Activated T-helper 1 cell treated with anti-CD3 and anti-CD28 coated beads, Interleukin-12 subunit alpha, Interleukin-12 subunit beta, Interleukin-2, Interleukin-4 antibody, amounts not matched to agents 30 ng/mL and 10 ng/mL and 1 ng/mL, durations not matched to agents 14 hours and 24 hours and 36 hours (primary cell): ENCODE measurements at regions not wholly inside any gene's neighbourhood (a gene's known extent, or its start where the extent isn't known, plus 50 kb on each side); places are given as distances from the start of the nearest gene placed in this dataset.

Experiments
- DNase-seq: peaks from one replicate; pipeline ENCODE4 v3.0.0; 2021; ENCODE audit warnings: low spot score
- H3K27ac Mint-ChIP-seq: one replicate; pipeline ENCODE4 v1.8.0; 2021; ENCODE audit warnings: mild to moderate bottlenecking, mixed read lengths
- H3K27me3 Mint-ChIP-seq: one replicate; pipeline ENCODE4 v1.8.0; 2022; ENCODE audit warnings: mild to moderate bottlenecking, moderate library complexity, mixed read lengths; ENCODE audit not compliant: insufficient read depth
- H3K36me3 Mint-ChIP-seq: one replicate; pipeline ENCODE4 v1.8.0; 2021; ENCODE audit warnings: low read depth, mixed read lengths
- H3K4me1 Mint-ChIP-seq: one replicate; pipeline ENCODE4 v1.8.0; 2021; ENCODE audit warnings: low read depth, mixed read lengths
- H3K4me3 Mint-ChIP-seq: one replicate; pipeline ENCODE4 v1.8.0; 2021; ENCODE audit warnings: mild to moderate bottlenecking, moderate library complexity, mixed read lengths
- H3K9me3 Mint-ChIP-seq: one replicate; pipeline ENCODE4 v1.8.0; 2021; ENCODE audit warnings: mixed read lengths
- intact Hi-C: fragments of 100-400 bp; cut with micrococcal nuclease; formaldehyde crosslinking; loops from one replicate; pipeline ENCODE4 v1.15.1; 2024

DNA sequence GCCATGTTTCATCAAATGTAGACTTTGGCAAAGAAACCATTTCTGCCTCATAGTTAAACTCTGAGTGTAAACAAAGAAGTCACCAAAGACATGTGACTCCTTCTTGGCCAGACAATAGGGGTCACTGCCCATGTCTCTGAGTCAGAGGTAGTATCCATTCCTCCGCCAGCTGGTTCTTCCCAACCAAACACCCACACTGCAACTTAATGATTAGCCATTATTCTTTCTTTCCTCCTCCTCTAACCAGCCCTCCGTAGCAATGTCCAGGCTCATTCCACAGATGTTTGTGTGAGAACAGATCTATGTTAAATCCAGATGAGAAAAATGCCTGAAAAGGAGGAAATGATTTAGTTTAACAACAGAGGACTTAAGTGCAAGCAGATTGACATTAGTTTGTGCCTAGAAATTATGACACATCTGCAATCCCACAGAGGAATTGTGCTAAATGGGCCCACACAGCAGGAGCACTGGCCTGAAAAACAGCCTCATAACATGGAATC, 127.9 kb upstream of the SH3BP4 start:
- DNase-seq, result no peak
- H3K4me1 Mint-ChIP-seq, result no peaks in the 10 kb centered on the region
- peaks cover 3% of the 10 kb centered on the region for H3K27me3 Mint-ChIP-seq
- H3K9me3 Mint-ChIP-seq, result no peaks in the 10 kb centered on the region
- H3K36me3 Mint-ChIP-seq, result no peaks in the 10 kb centered on the region
- no peak overlapping the region for H3K4me3 Mint-ChIP-seq
- intact Hi-C loops, result no loop called here
- no peak overlapping the region for H3K27ac Mint-ChIP-seq

DNA sequence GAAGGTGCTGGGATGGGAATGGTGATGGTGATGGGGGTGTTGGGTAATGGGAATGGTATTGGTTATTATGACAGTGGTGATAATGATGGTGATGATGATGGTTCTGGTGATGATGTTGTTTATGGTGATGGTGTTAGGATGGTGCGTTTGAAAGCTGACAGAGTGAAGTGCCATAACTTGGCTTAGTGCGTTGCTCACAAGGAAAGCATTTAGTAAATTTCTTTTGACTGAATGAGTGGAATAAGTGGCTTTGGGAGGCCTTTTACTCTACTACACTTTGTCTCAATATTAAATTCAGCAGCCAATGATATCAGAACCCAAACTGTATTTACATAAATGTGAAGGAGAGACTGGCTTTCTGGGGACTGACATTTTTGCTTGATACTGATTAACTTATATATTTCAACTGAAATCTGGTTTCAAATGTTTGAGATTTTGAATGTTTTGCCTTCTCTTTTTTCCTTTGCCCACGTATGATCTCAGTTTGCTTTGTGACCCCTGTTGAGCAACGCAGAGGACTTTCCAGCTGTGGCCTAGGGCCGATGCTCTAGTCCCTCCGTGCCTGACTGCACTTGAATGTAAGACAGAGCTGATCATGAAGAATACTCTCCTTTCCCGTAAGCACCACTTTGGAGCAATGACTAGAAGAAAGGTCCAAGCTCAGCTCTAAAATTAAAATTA, 128.5 kb upstream of the SH3BP4 start:
- no peak overlapping the region for H3K4me3 Mint-ChIP-seq
- no peaks in the 10 kb centered on the region for H3K36me3 Mint-ChIP-seq
- H3K4me1 Mint-ChIP-seq, result no peaks in the 10 kb centered on the region
- DNase-seq, result no peak
- peaks cover 3% of the 10 kb centered on the region for H3K27me3 Mint-ChIP-seq
- H3K27ac Mint-ChIP-seq, result no peak overlapping the region
- intact Hi-C loops, result no loop called here
- H3K9me3 Mint-ChIP-seq, result no peaks in the 10 kb centered on the region

DNA sequence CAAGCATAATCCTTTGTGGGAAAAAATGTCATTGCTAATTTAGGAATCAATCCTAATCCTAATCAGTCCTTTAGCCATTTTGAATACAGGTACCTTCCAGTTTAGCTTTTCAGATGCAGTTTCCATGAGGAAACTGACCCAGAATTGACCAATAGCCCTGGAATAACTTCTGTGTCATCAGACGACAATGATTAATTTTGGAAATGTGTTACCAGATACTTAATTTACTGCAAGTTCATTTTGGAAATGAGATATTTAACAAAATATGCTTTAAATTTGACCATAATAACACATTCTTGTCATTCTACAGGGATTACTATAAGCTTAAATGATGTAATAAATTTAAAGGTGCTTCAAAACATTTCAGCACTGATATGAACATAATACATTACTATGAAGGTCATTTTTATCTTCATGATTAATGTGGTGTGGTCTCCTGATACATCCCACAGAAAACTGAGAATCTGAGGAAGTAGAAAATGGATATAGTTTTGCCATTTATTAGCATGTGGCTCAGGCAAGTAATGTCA, 129.8 kb upstream of the SH3BP4 start:
- intact Hi-C loops, result no loop called here
- Mint-ChIP-seq H3K4me3 (no peak overlapping the region), H3K9me3 (no peaks in the 10 kb centered on the region), H3K36me3 (no peaks in the 10 kb centered on the region), H3K27ac (no peak overlapping the region), H3K4me1 (no peaks in the 10 kb centered on the region), H3K27me3 (peaks cover 3% of the 10 kb centered on the region)
- no peak for DNase-seq

DNA sequence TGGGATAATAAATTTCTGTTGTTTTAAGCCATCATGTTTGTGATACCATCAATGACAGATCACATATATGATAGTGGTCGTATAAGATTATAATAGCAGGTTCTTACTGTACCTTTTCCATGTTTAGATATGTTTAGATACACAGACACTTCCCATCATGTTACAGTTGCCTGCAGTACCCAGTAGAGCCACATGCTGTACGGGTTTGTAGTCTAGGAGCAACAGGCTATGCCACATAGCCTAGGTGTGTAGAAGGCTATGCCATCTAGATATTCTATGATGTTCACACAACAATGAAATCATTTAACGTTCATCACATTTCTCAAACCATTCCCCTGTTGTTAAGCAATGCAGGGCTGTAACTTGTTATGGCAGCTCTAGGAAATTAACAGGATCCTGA, 132.9 kb upstream of the SH3BP4 start:
- no peak overlapping the region for H3K4me3 Mint-ChIP-seq
- H3K4me1 Mint-ChIP-seq, result no peaks in the 10 kb centered on the region
- H3K27ac Mint-ChIP-seq, result no peak overlapping the region
- intact Hi-C loops, result no loop called here
- no peaks in the 10 kb centered on the region for H3K9me3 Mint-ChIP-seq
- peaks cover 3% of the 10 kb centered on the region for H3K27me3 Mint-ChIP-seq
- H3K36me3 Mint-ChIP-seq, result no peaks in the 10 kb centered on the region
- no peak for DNase-seq

DNA sequence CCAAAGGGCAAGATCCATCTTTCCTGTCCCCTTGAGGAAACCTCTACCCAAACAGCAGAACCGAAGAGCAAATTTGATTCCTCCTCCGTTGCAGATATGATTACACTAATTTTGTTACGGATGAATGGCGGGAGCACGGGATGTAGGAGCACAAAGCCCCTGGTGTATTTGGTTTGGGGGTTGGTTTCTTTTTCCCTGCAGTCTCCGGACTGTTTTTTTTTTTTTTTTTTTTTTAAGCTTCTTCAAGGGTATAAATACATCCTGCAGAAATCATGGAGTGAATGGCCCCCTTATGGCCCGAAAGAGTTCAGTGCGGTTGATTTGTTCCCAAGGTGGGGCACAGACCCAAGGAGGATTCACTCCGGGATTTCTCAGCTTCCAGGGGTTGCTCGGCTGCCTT, 135.3 kb upstream of the SH3BP4 start:
- intact Hi-C loops, result no loop called here
- Mint-ChIP-seq H3K4me1 (no peaks in the 10 kb centered on the region), H3K36me3 (no peaks in the 10 kb centered on the region), H3K9me3 (no peaks in the 10 kb centered on the region), H3K27ac (no peak overlapping the region), H3K27me3 (peaks cover 4% of the 10 kb centered on the region), H3K4me3 (no peak overlapping the region)
- no peak for DNase-seq

DNA sequence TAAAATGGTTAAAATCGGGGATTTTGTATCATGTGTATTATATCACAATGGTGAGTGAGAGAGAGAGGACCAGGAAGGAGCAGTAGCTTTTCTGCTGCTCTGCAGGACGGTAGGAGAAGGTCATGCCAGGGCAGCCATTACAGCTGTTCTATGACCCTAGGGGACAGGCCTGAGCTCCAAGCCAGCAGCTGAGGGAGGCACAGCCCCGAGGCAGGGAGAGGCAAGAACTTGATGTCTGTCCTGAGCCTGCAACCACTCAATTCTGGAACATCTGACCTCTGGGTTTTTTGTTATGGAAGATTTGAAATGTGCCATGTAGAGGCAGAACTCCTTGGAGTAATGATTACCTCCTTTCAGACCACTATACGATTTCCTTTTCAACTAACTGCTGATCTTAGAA, 135.8 kb upstream of the SH3BP4 start:
- Mint-ChIP-seq H3K27me3 (peaks cover 3% of the 10 kb centered on the region), H3K9me3 (no peaks in the 10 kb centered on the region), H3K27ac (no peak overlapping the region), H3K4me1 (no peaks in the 10 kb centered on the region), H3K4me3 (no peak overlapping the region), H3K36me3 (no peaks in the 10 kb centered on the region)
- no peak for DNase-seq
- intact Hi-C loops, result no loop called here

DNA sequence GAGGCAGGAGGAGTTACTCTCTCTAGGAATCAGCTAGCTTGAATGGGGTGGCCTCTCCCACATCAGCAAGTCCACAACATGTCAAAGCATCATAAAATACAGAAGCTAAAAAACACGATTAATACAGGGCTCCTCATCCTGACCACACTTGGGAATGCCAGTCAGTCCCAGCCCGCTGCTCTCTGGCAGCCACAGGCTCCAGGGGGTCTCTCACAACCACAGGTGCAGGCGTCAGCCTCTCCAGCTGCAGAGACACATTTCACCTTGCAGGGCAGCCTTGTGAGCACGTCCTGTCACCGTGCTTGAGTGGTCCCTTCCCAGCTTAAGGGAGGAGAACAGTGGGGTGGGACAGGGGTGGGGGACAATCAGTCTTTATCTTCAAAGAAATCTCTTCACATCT, 137.4 kb upstream of the SH3BP4 start:
- Mint-ChIP-seq H3K36me3 (no peaks in the 10 kb centered on the region), H3K4me3 (no peak overlapping the region), H3K4me1 (no peaks in the 10 kb centered on the region), H3K27me3 (peaks cover 1% of the 10 kb centered on the region), H3K9me3 (no peaks in the 10 kb centered on the region), H3K27ac (no peak overlapping the region)
- DNase-seq, result no peak
- intact Hi-C loops, result no loop called here

DNA sequence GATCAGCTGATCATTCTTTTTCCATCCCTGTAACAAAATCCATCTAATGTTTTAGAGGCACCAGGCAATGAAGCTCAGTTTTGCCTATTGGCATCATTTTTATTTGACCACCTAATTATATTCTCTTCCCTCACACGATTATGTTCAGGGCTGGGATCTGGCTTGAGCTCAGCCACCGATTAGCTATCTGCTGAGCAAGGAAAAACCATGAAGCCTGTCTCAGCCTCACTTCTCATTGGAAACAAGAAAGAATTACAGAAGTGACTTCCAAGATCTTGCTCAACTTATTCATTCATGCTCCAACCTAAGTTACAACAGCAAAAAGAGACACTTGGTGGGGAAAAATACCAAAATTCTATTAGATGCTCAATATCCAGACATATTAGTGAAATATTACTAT, 139.0 kb upstream of the SH3BP4 start:
- Mint-ChIP-seq H3K4me1 (no peaks in the 10 kb centered on the region), H3K27ac (no peak overlapping the region), H3K36me3 (no peaks in the 10 kb centered on the region), H3K9me3 (no peaks in the 10 kb centered on the region), H3K27me3 (peaks cover 1% of the 10 kb centered on the region), H3K4me3 (no peak overlapping the region)
- intact Hi-C loops, result no loop called here
- no peak for DNase-seq

DNA sequence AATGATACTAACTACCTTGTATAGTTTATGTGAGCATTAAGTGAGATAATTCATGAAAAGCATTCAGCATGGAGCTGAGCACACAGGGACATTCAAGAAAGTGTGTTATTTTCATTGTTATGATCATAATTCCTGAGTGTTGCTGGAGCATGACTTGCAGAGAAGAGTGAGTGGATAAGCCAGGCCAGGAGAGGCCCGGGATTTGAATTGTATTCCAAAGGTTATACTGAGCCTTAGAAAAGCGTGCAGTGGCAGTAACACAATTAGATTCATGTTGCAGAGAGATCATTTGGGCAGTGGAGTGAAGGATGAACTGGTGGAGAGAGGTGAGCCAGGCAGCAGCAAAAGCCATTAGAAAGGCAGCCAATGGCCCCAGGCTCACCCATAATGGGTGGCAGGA, 142.9 kb upstream of the SH3BP4 start:
- Mint-ChIP-seq H3K36me3 (no peaks in the 10 kb centered on the region), H3K27me3 (peaks cover 3% of the 10 kb centered on the region), H3K4me1 (no peaks in the 10 kb centered on the region), H3K9me3 (no peaks in the 10 kb centered on the region), H3K27ac (no peak overlapping the region), H3K4me3 (no peak overlapping the region)
- intact Hi-C loops, result no loop called here
- DNase-seq, result no peak

DNA sequence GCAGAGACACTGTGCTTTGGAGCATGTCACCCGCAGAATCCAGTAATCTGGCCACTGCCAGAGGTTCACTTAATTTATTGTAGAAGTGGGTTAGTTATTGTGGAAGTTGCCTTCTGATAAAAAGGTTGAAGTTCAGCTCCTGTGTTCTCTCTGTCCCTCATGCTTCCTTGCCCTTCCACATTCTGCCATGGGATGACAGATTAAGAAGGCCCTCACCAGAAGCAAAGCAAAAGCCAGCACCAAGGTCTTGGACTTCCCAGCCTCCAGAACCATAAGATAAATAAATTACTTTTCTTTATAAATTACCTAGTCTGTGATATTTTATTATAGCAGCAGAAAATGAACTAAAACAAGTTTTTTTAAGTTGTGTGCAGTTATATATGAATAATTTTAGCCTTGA, 145.0 kb upstream of the SH3BP4 start:
- no peak overlapping the region for H3K27ac Mint-ChIP-seq
- no peak overlapping the region for H3K4me3 Mint-ChIP-seq
- peaks cover 2% of the 10 kb centered on the region for H3K27me3 Mint-ChIP-seq

DNA sequence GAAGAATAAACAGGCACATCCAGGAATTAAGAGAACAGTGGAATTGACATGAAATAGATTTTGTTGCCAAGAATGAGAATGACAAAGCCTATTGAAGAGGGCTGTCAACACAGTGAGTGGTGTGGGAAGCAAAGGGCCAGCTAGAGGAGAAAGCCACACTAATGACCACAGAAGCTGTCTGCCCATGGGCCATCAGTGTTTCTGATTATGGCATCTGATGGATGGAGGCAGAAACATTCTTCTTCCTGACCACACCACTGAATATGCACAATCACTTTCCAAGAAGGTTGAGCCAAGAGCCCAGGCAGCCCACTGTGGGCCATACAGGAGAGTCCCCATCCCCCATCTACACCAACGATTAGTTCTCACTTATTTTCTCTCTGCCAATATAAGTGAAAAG, 146.0 kb upstream of the SH3BP4 start:
- Mint-ChIP-seq H3K27me3 (peaks cover 2% of the 10 kb centered on the region), H3K27ac (no peak overlapping the region), H3K4me3 (no peak overlapping the region), H3K4me1 (no peaks in the 10 kb centered on the region), H3K36me3 (no peaks in the 10 kb centered on the region), H3K9me3 (no peaks in the 10 kb centered on the region)
- DNase-seq, result no peak
- intact Hi-C loops, result no loop called here

More for the DNA sequence above, 145.0 kb upstream of the SH3BP4 start:
- DNase-seq, result no peak
- Mint-ChIP-seq H3K9me3 (no peaks in the 10 kb centered on the region), H3K36me3 (no peaks in the 10 kb centered on the region), H3K4me1 (no peaks in the 10 kb centered on the region)
- intact Hi-C loops, result no loop called here

DNA sequence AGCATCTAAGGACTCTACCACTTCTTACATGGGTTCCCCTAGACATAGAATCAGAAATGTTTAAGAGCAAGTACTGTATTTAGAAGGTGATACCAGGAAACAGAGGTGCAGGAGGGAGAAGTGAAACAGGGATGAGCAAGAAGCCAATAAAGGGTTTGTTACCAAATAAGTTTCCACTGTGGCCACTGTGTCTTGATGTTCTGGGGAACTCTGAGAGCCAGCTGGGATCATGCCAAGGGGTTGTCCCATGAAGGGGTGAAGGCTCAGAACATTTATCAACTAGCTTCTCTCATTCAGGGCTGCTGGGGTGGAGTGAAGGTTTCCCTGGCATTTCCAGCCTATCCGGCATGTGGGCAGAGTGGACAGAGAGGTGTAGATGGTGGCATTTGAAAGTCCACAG, 147.1 kb upstream of the SH3BP4 start:
- H3K27ac Mint-ChIP-seq, result no peak overlapping the region
- no peaks in the 10 kb centered on the region for H3K9me3 Mint-ChIP-seq
- no peak for DNase-seq
- H3K4me3 Mint-ChIP-seq, result no peak overlapping the region
- no peaks in the 10 kb centered on the region for H3K36me3 Mint-ChIP-seq
- peaks cover 4% of the 10 kb centered on the region for H3K27me3 Mint-ChIP-seq
- intact Hi-C loops, result no loop called here
- H3K4me1 Mint-ChIP-seq, result no peaks in the 10 kb centered on the region

DNA sequence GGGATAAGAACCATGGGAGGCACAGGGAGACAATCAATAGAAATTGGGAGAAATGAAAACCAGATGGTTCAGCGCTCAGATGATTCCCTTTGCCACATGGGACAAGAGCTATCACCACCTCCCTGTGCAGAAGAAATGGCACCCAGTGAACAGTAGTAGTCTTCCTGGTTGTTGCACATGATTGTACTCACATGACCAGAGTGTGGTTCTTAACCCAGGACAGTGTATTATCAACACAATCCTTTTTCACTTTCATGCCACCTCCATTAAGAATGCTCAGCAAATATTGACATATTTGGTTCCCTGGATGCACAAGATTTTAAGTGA, 149.0 kb upstream of the SH3BP4 start:
- no peaks in the 10 kb centered on the region for H3K4me1 Mint-ChIP-seq
- intact Hi-C loops, result no loop called here
- H3K36me3 Mint-ChIP-seq, result no peaks in the 10 kb centered on the region
- H3K9me3 Mint-ChIP-seq, result no peaks in the 10 kb centered on the region
- H3K4me3 Mint-ChIP-seq, result no peak overlapping the region
- DNase-seq, result no peak
- H3K27ac Mint-ChIP-seq, result no peak overlapping the region
- H3K27me3 Mint-ChIP-seq, result peaks cover 4% of the 10 kb centered on the region
